Neural progenitor cell (in vitro differentiated cells): ENCODE measurements at regions not wholly inside any gene's neighbourhood (a gene's known extent, or its start where the extent isn't known, plus 50 kb on each side); places are given as distances from the start of the nearest gene placed in this dataset.
A peak's percentile ranks its signal among the peaks of the same experiment; 100 is the strongest.

ENCODE experiments used
- DNase-seq: peaks from one replicate; pipeline ENCODE4 v3.0.0-alpha.2; 2016; ENCODE audit warnings: low spot score
- H2AFZ ChIP-seq: fragments of 200-600 bp; sonication (generic); replicated peaks from 2 replicates; pipeline ENCODE4 v1.6.1; 2016; ENCODE audit warnings: antibody characterized with exemption
- H3F3A ChIP-seq: fragments of 200-600 bp; sonication (generic); 2 replicates; pipeline ENCODE4 v1.6.1; 2016; ENCODE audit warnings: antibody characterized with exemption, low read depth
- H3K27ac ChIP-seq: fragments of 200-600 bp; sonication (generic); 2 replicates; pipeline ENCODE4 v1.5.1; 2016; ENCODE audit warnings: mild to moderate bottlenecking
- H3K27me3 ChIP-seq: fragments of 200-600 bp; sonication (generic); 2 replicates; pipeline ENCODE4 v1.6.1; 2016; ENCODE audit warnings: mild to moderate bottlenecking, moderate library complexity
- H3K36me3 ChIP-seq: fragments of 200-600 bp; sonication (generic); 2 replicates; pipeline ENCODE4 v1.5.1; 2016
- H3K4me1 ChIP-seq: fragments of 200-600 bp; sonication (generic); 2 replicates; pipeline ENCODE4 v1.6.1; 2016; ENCODE audit warnings: mixed run types
- H3K4me2 ChIP-seq: fragments of 200-600 bp; sonication (generic); 2 replicates; pipeline ENCODE4 v1.6.1; 2016
- H3K4me3 ChIP-seq: fragments of 200-600 bp; sonication (generic); 2 replicates; pipeline ENCODE4 v1.5.1; 2016
- H3K79me2 ChIP-seq: fragments of 200-600 bp; sonication (generic); 2 replicates; pipeline ENCODE4 v1.6.1; 2016; ENCODE audit warnings: low read depth
- H3K9ac ChIP-seq: fragments of 200-600 bp; sonication (generic); 2 replicates; pipeline ENCODE4 v1.6.1; 2016
- H3K9me3 ChIP-seq: fragments of 200-600 bp; sonication (generic); 2 replicates; pipeline ENCODE4 v1.5.1; 2016; ENCODE audit warnings: low read depth
- H4K20me1 ChIP-seq: fragments of 200-600 bp; sonication (generic); 2 replicates; pipeline ENCODE4 v1.6.1; 2016; ENCODE audit warnings: low read depth
- H3K27ac Mint-ChIP-seq: 3 replicates; pipeline ENCODE4 v1.8.0; 2021; ENCODE audit warnings: mixed read lengths
- H3K27me3 Mint-ChIP-seq: 2 replicates; pipeline ENCODE4 v1.8.0; 2022; ENCODE audit warnings: low read depth, mild to moderate bottlenecking, inconsistent platforms, moderate library complexity, mixed read lengths; ENCODE audit not compliant: insufficient read depth
- H3K36me3 Mint-ChIP-seq: 3 replicates; pipeline ENCODE4 v1.8.0; 2021; ENCODE audit warnings: mixed read lengths
- H3K4me1 Mint-ChIP-seq: 3 replicates; pipeline ENCODE4 v1.8.0; 2021; ENCODE audit warnings: mixed read lengths
- H3K4me3 Mint-ChIP-seq: 3 replicates; pipeline ENCODE4 v1.8.0; 2021; ENCODE audit warnings: mild to moderate bottlenecking, moderate library complexity, mixed read lengths
- H3K9me3 Mint-ChIP-seq: 3 replicates; pipeline ENCODE4 v1.8.0; 2020; ENCODE audit warnings: mixed read lengths
- CTCF ChIP-seq: fragments of 200-600 bp; sonication (generic); IDR thresholded peaks from 2 replicates; pipeline ENCODE4 v1.5.1; 2017; ENCODE audit warnings: antibody characterized with exemption, mild to moderate bottlenecking
- EZH2 ChIP-seq: fragments of 200-600 bp; sonication (generic); IDR thresholded peaks from 2 replicates; pipeline ENCODE4 v1.6.1; 2017; ENCODE audit warnings: antibody characterized with exemption, mild to moderate bottlenecking, moderate library complexity
- EZH2phosphoT487 ChIP-seq: fragments of 200-600 bp; sonication (generic); IDR thresholded peaks from 2 replicates; pipeline ENCODE4 v1.6.1; 2017; ENCODE audit warnings: antibody characterized with exemption

- TF ChIP-seq CTCF: no peak
- no peak for TF ChIP-seq EZH2phosphoT487
- no peak for TF ChIP-seq EZH2
- Histone ChIP-seq H3K79me2 (no peaks in the 10 kb centered on the region), H3K9ac (no peak overlapping the region), H3K4me2 (peak overlapping the region; percentile 41), H2AFZ (no peak overlapping the region), H3K27ac (peak overlapping the region; percentile 69), H3K4me1 (peaks cover 25% of the 10 kb centered on the region), H3F3A (no peaks in the 10 kb centered on the region), H3K4me3 (no peak overlapping the region), H4K20me1 (no peaks in the 10 kb centered on the region), H3K27me3 (no peaks in the 10 kb centered on the region), H3K9me3 (no peaks in the 10 kb centered on the region), H3K36me3 (no peaks in the 10 kb centered on the region)
- no peaks in the 10 kb centered on the region for H3K4me1 Mint-ChIP-seq
- peak; percentile 64 for DNase-seq
- H3K9me3 Mint-ChIP-seq: no peaks in the 10 kb centered on the region
- no peaks in the 10 kb centered on the region for H3K27me3 Mint-ChIP-seq
- H3K4me3 Mint-ChIP-seq: no peak overlapping the region
- no peak overlapping the region for H3K27ac Mint-ChIP-seq
- H3K36me3 Mint-ChIP-seq: no peaks in the 10 kb centered on the region
Measured at GRCh38 chr13:34719060-34719875, 222.8 kb upstream of the NBEA start.

DNA sequence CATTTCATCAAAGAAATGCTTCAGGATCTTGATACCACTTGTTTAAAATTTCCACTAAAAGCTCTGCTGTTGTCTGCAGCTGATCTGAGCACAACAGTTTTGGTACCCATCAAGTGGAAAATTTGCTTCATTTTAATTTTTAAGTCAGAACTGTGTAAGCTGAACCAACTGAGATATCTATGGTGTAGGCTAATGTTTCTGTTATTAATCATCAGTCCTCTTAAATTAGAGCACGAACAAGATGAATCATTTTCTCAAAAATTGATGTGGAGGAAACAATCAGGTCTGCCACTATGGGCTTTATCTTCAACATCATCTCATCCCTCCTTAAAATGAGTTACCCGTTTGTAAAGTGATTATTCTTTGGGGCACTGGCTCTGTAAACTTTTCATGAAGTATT, 221.5 kb upstream of the NBEA start:
- Histone ChIP-seq H3K4me2 (no peak overlapping the region), H3K27ac (no peak overlapping the region), H3K9me3 (no peaks in the 10 kb centered on the region), H3K4me1 (peaks cover 25% of the 10 kb centered on the region), H3K79me2 (no peaks in the 10 kb centered on the region), H4K20me1 (no peaks in the 10 kb centered on the region), H3K4me3 (no peak overlapping the region), H3F3A (no peaks in the 10 kb centered on the region), H3K27me3 (no peaks in the 10 kb centered on the region), H2AFZ (no peak overlapping the region), H3K36me3 (no peaks in the 10 kb centered on the region), H3K9ac (no peak overlapping the region)
- H3K27me3 Mint-ChIP-seq: no peaks in the 10 kb centered on the region
- H3K36me3 Mint-ChIP-seq: no peaks in the 10 kb centered on the region
- H3K9me3 Mint-ChIP-seq: no peaks in the 10 kb centered on the region
- TF ChIP-seq EZH2 (no peak), EZH2phosphoT487 (no peak), CTCF (no peak)
- DNase-seq: no peak
- H3K4me3 Mint-ChIP-seq: no peak overlapping the region
- H3K27ac Mint-ChIP-seq: no peak overlapping the region
- H3K4me1 Mint-ChIP-seq: no peaks in the 10 kb centered on the region

GRCh38 chr13:34721631-34722595, 220.2 kb upstream of the NBEA start:
- H3K4me3 Mint-ChIP-seq: no peak overlapping the region
- no peak for DNase-seq
- no peak overlapping the region for H3K9ac ChIP-seq
- no peaks in the 10 kb centered on the region for H3K36me3 Mint-ChIP-seq
- peak overlapping the region; percentile 39 for H2AFZ ChIP-seq
- H3K4me2 ChIP-seq: no peak overlapping the region
- no peaks in the 10 kb centered on the region for H3K9me3 Mint-ChIP-seq
- H3K4me3 ChIP-seq: no peak overlapping the region
- H4K20me1 ChIP-seq: no peaks in the 10 kb centered on the region
- no peaks in the 10 kb centered on the region for H3F3A ChIP-seq
- no peak for TF ChIP-seq CTCF
- no peak for TF ChIP-seq EZH2
- TF ChIP-seq EZH2phosphoT487: no peak
- H3K4me1 Mint-ChIP-seq: no peaks in the 10 kb centered on the region
- no peaks in the 10 kb centered on the region for H3K9me3 ChIP-seq
- peaks cover 25% of the 10 kb centered on the region for H3K4me1 ChIP-seq
- H3K27me3 ChIP-seq: no peaks in the 10 kb centered on the region
- H3K27ac Mint-ChIP-seq: no peak overlapping the region
- no peaks in the 10 kb centered on the region for H3K27me3 Mint-ChIP-seq
- no peaks in the 10 kb centered on the region for H3K36me3 ChIP-seq
- H3K27ac ChIP-seq: no peak overlapping the region
- H3K79me2 ChIP-seq: no peaks in the 10 kb centered on the region
